OCI-LY1 (cell line): ENCODE measurements at regions not wholly inside any gene's neighbourhood (a gene's known extent, or its start where the extent isn't known, plus 50 kb on each side); places are given as distances from the start of the nearest gene placed in this dataset.
A peak's percentile ranks its signal among the peaks of the same experiment; 100 is the strongest.

Experiments used
- H2AFZ ChIP-seq: fragments of 200-600 bp; sonication (generic), shearing (Covaris generic); 2 replicates; pipeline ENCODE4 v1.6.0; 2014; ENCODE audit warnings: antibody characterized with exemption, mild to moderate bottlenecking, low read length
- H3F3A ChIP-seq: fragments of 200-600 bp; sonication (generic), shearing (Covaris generic); 2 replicates; pipeline ENCODE4 v1.6.0; 2014; ENCODE audit warnings: mild to moderate bottlenecking, antibody characterized with exemption, low read length, moderate library complexity; ENCODE audit not compliant: insufficient read depth
- H3K27ac ChIP-seq: fragments of 200-600 bp; sonication (generic); 2 replicates; pipeline ENCODE4 v1.5.1; 2014; ENCODE audit warnings: low read length, mixed run types, mild to moderate bottlenecking, low read depth; ENCODE audit not compliant: poor library complexity, severe bottlenecking
- H3K27me3 ChIP-seq: fragments of 200-600 bp; sonication (generic); 2 replicates; pipeline ENCODE4 v1.6.0; 2014; ENCODE audit warnings: antibody characterized with exemption, mild to moderate bottlenecking, low read length, moderate library complexity; ENCODE audit not compliant: insufficient read depth
- H3K36me3 ChIP-seq: fragments of 200-600 bp; sonication (generic); 2 replicates; pipeline ENCODE4 v1.6.1; 2014; ENCODE audit warnings: mild to moderate bottlenecking, antibody characterized with exemption, low read length, moderate library complexity, mixed read lengths; ENCODE audit not compliant: insufficient read depth
- H3K4me1 ChIP-seq: fragments of 200-600 bp; sonication (generic); 2 replicates; pipeline ENCODE4 v1.5.1; 2014; ENCODE audit warnings: mild to moderate bottlenecking, low read length, moderate library complexity; ENCODE audit not compliant: insufficient read depth, severe bottlenecking
- H3K4me2 ChIP-seq: fragments of 200-600 bp; sonication (generic), shearing (Covaris generic); 2 replicates; pipeline ENCODE4 v1.6.1; 2014; ENCODE audit warnings: low read length
- H3K4me3 ChIP-seq: fragments of 200-600 bp; sonication (generic); 2 replicates; pipeline ENCODE4 v1.5.1; 2014; ENCODE audit warnings: low read length, low read depth, mild to moderate bottlenecking, mixed read lengths; ENCODE audit not compliant: poor library complexity, severe bottlenecking
- H3K79me2 ChIP-seq: fragments of 200-600 bp; shearing (Covaris generic); 2 replicates; pipeline ENCODE4 v1.6.1; 2016; ENCODE audit warnings: mixed run types, low read length, mixed read lengths; ENCODE audit not compliant: insufficient read depth
- H3K9ac ChIP-seq: fragments of 200-600 bp; sonication (generic), shearing (Covaris generic); 2 replicates; pipeline ENCODE4 v1.6.1; 2014; ENCODE audit warnings: mild to moderate bottlenecking, low read length, mixed read lengths
- H3K9me2 ChIP-seq: fragments of 200-600 bp; sonication (generic), shearing (Covaris generic); 2 replicates; pipeline ENCODE4 v1.6.1; 2014; ENCODE audit warnings: low read depth, mild to moderate bottlenecking, low read length, mixed read lengths
- H3K9me3 ChIP-seq: fragments of 200-600 bp; shearing (Covaris generic); 2 replicates; pipeline ENCODE4 v1.6.1; 2014; ENCODE audit warnings: low read length, mixed read lengths
- H4K20me1 ChIP-seq: fragments of 200-600 bp; sonication (generic), shearing (Covaris generic); 2 replicates; pipeline ENCODE4 v1.6.0; 2016; ENCODE audit warnings: mild to moderate bottlenecking, low read length; ENCODE audit not compliant: insufficient read depth
- EZH2 ChIP-seq: fragments of 200-600 bp; sonication (generic), shearing (Covaris generic); IDR thresholded peaks from 2 replicates; pipeline ENCODE4 v1.8.0; 2017; ENCODE audit warnings: borderline replicate concordance, mixed run types, mild to moderate bottlenecking, antibody characterized with exemption, low read length, moderate library complexity, mixed read lengths
- TF ChIP-seq, protein P1 (sequence below): fragments of 200-600 bp; sonication (generic), shearing (Covaris generic); IDR thresholded peaks from 2 replicates; pipeline ENCODE4 v1.5.1; 2017; ENCODE audit warnings: mild to moderate bottlenecking, antibody characterized with exemption, low read length, moderate library complexity, mixed read lengths

DNA sequence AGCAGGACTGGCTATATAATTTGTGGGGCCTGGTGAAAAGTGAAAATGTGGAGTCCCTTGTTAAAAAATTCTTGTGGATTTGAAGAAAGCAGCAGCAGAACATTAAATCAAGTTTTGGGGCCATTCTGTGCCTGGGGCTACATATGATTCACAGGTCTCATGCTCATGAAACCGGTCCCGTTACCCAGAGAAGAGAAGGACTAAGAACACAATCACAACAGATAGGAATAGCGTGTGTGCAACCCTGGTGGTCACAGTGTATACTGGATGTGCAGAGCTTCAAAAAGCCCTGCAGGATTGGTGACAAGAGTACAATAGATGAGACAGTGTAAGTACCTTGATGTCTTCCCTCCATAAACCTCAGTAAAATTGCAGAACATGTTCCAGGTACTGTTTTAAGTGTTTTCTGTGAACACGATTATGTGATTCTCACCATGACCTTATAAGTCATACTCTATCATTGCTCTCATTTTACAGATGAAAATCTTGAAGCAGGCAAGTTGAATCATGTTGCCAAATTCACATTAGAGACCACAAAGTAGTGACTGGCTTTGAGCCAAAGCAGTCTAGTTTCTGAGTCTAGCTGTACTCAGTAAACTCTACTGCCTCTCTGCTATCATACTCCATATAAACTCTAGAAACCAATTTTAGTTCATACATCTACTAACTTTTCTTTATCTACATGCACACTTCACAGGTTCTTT lies 636.5 kb downstream of the TAF11L14 start:
- TF ChIP-seq, protein P1, sequence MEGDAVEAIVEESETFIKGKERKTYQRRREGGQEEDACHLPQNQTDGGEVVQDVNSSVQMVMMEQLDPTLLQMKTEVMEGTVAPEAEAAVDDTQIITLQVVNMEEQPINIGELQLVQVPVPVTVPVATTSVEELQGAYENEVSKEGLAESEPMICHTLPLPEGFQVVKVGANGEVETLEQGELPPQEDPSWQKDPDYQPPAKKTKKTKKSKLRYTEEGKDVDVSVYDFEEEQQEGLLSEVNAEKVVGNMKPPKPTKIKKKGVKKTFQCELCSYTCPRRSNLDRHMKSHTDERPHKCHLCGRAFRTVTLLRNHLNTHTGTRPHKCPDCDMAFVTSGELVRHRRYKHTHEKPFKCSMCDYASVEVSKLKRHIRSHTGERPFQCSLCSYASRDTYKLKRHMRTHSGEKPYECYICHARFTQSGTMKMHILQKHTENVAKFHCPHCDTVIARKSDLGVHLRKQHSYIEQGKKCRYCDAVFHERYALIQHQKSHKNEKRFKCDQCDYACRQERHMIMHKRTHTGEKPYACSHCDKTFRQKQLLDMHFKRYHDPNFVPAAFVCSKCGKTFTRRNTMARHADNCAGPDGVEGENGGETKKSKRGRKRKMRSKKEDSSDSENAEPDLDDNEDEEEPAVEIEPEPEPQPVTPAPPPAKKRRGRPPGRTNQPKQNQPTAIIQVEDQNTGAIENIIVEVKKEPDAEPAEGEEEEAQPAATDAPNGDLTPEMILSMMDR, result no peak
- no peak for TF ChIP-seq EZH2
- H3K9ac ChIP-seq, result no peak overlapping the region
- H3K36me3 ChIP-seq, result no peaks in the 10 kb centered on the region
- no peak overlapping the region for H3K4me3 ChIP-seq
- H3K9me2 ChIP-seq, result no peaks in the 10 kb centered on the region
- no peaks in the 10 kb centered on the region for H4K20me1 ChIP-seq
- no peaks in the 10 kb centered on the region for H3K27me3 ChIP-seq
- no peaks in the 10 kb centered on the region for H3F3A ChIP-seq
- H3K4me2 ChIP-seq, result no peak overlapping the region
- no peak overlapping the region for H3K27ac ChIP-seq
- no peaks in the 10 kb centered on the region for H3K9me3 ChIP-seq
- no peaks in the 10 kb centered on the region for H3K79me2 ChIP-seq
- no peaks in the 10 kb centered on the region for H3K4me1 ChIP-seq
- no peak overlapping the region for H2AFZ ChIP-seq

DNA sequence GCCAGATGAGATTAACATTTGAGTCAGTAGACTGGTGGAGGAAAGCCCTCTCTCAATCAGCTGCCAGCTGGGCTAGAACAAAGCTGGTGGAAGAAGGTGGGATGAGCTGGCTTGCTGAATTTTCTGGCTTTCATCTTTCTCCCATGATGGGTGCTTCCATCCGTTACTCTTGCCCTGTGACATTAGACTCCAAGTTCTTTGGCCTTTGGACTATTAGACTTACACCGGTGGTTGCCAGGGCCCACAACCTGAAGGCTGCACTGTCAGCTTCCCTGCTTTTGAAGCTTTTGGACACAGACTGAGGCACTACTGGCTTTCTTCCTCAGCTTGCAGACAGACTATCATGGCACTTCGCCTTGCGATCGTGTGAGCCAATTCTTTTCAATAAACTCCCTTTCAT lies 642.7 kb downstream of the TAF11L14 start:
- TF ChIP-seq, protein P1, result no peak
- TF ChIP-seq EZH2, result no peak
- H4K20me1 ChIP-seq, result no peaks in the 10 kb centered on the region
- H3K36me3 ChIP-seq, result no peaks in the 10 kb centered on the region
- no peak overlapping the region for H3K4me2 ChIP-seq
- no peak overlapping the region for H3K27ac ChIP-seq
- no peaks in the 10 kb centered on the region for H3K79me2 ChIP-seq
- no peak overlapping the region for H3K4me3 ChIP-seq
- H2AFZ ChIP-seq, result no peak overlapping the region
- no peaks in the 10 kb centered on the region for H3K9me2 ChIP-seq
- H3K9ac ChIP-seq, result no peak overlapping the region
- H3K4me1 ChIP-seq, result no peaks in the 10 kb centered on the region
- no peaks in the 10 kb centered on the region for H3K27me3 ChIP-seq
- H3F3A ChIP-seq, result no peaks in the 10 kb centered on the region
- no peaks in the 10 kb centered on the region for H3K9me3 ChIP-seq

DNA sequence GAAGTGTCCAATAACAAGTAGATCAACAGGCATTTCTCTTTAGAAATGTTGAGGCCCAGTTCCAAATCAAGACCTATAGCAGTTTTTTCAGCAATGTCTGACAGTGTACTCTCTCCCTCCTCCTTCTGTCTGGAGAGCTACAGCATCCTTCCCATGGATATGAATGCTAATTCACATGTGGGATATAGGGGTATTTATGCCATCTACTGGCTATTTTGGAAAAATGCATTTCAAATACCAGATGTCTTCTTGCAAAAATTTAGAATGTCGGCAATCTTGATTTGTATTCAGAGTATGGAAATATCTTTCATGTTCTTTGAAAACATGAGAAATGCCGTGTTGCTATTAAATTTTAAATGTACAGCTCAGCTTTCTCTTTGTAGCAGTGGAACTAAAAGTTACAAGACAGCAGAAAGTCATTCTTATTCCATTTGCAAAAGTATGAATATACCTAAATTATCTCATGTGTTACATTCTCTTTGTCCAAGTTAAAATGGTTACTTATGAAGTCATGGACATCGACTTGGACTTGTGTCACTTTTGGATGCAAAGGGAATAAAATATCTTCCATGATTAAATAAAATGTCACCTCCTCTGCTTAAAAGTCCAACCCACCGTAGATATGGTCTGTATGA lies 647.8 kb downstream of the TAF11L14 start:
- Histone ChIP-seq H3K4me3 (no peak overlapping the region), H3K27ac (no peak overlapping the region), H3F3A (no peaks in the 10 kb centered on the region), H3K9me2 (no peaks in the 10 kb centered on the region), H3K4me2 (no peak overlapping the region), H3K4me1 (no peaks in the 10 kb centered on the region), H3K9ac (no peak overlapping the region), H3K27me3 (no peaks in the 10 kb centered on the region), H3K36me3 (no peaks in the 10 kb centered on the region), H2AFZ (no peak overlapping the region), H4K20me1 (no peaks in the 10 kb centered on the region), H3K79me2 (no peaks in the 10 kb centered on the region), H3K9me3 (no peaks in the 10 kb centered on the region)
- TF ChIP-seq, protein P1, result peak; percentile 45
- no peak for TF ChIP-seq EZH2
